ENCODE measurements at regions not wholly inside any gene's neighbourhood (a gene's known extent, or its start where the extent isn't known, plus 50 kb on each side); places are given as distances from the start of the nearest gene placed in this dataset.

- Histone ChIP-seq H3K9me2 (ENCODE audit: low read depth, low read length) (no peaks in the 10 kb centered on the region), H3K36me3 (ENCODE audit: insufficient read depth, low read length) (no peaks in the 10 kb centered on the region), H3K27me3 (ENCODE audit: insufficient read depth, low read length) (no peaks in the 10 kb centered on the region), H3K79me2 (ENCODE audit: insufficient read depth, low read length) (no peaks in the 10 kb centered on the region), H3K9ac (ENCODE audit: low read length) (no peak overlapping the region), H3K27ac (ENCODE audit: low read depth, low read length, poor library complexity, severe bottlenecking) (no peak overlapping the region), H3K9me3 (ENCODE audit: low read length) (no peaks in the 10 kb centered on the region), H3K4me1 (ENCODE audit: insufficient read depth, low read length, severe bottlenecking) (no peaks in the 10 kb centered on the region), H3F3A (ENCODE audit: insufficient read depth, low read length) (no peaks in the 10 kb centered on the region), H4K20me1 (ENCODE audit: insufficient read depth, low read length) (no peaks in the 10 kb centered on the region), H3K4me2 (ENCODE audit: low read length) (no peak overlapping the region), H2AFZ (ENCODE audit: low read length) (no peak overlapping the region), H3K4me3 (ENCODE audit: low read depth, low read length, poor library complexity, severe bottlenecking) (no peak overlapping the region)
- TF ChIP-seq EZH2 (IDR thresholded peaks at IDR 0.05; ENCODE audit: borderline replicate concordance, low read length) (no peak), CTCF (IDR thresholded peaks at IDR 0.05; ENCODE audit: low read length) (no peak)
Observed at GRCh38 chr5:145157841-145158240, 677.3 kb downstream of the PRELID2 start.

- Histone ChIP-seq H3K9ac (ENCODE audit: low read length) (no peak overlapping the region), H3F3A (ENCODE audit: insufficient read depth, low read length) (no peaks in the 10 kb centered on the region), H3K36me3 (ENCODE audit: insufficient read depth, low read length) (no peaks in the 10 kb centered on the region), H3K9me3 (ENCODE audit: low read length) (no peaks in the 10 kb centered on the region), H3K27me3 (ENCODE audit: insufficient read depth, low read length) (no peaks in the 10 kb centered on the region), H2AFZ (ENCODE audit: low read length) (no peak overlapping the region), H3K27ac (ENCODE audit: low read depth, low read length, poor library complexity, severe bottlenecking) (no peak overlapping the region), H4K20me1 (ENCODE audit: insufficient read depth, low read length) (no peaks in the 10 kb centered on the region), H3K4me1 (ENCODE audit: insufficient read depth, low read length, severe bottlenecking) (no peaks in the 10 kb centered on the region), H3K79me2 (ENCODE audit: insufficient read depth, low read length) (no peaks in the 10 kb centered on the region), H3K4me3 (ENCODE audit: low read depth, low read length, poor library complexity, severe bottlenecking) (no peak overlapping the region), H3K9me2 (ENCODE audit: low read depth, low read length) (no peaks in the 10 kb centered on the region), H3K4me2 (ENCODE audit: low read length) (no peak overlapping the region)
- no peak for TF ChIP-seq EZH2 (IDR thresholded peaks at IDR 0.05; ENCODE audit: borderline replicate concordance, low read length)
- no peak for TF ChIP-seq CTCF (IDR thresholded peaks at IDR 0.05; ENCODE audit: low read length)
Observed at GRCh38 chr5:145141534-145141933, 693.6 kb downstream of the PRELID2 start.

- H3K27ac ChIP-seq (ENCODE audit: low read depth, low read length, poor library complexity, severe bottlenecking) = no peak overlapping the region
- H3F3A ChIP-seq (ENCODE audit: insufficient read depth, low read length) = no peaks in the 10 kb centered on the region
- no peak overlapping the region for H3K4me3 ChIP-seq (ENCODE audit: low read depth, low read length, poor library complexity, severe bottlenecking)
- no peaks in the 10 kb centered on the region for H3K4me1 ChIP-seq (ENCODE audit: insufficient read depth, low read length, severe bottlenecking)
- no peak overlapping the region for H3K4me2 ChIP-seq (ENCODE audit: low read length)
- no peaks in the 10 kb centered on the region for H3K9me2 ChIP-seq (ENCODE audit: low read depth, low read length)
- H3K9me3 ChIP-seq (ENCODE audit: low read length) = no peaks in the 10 kb centered on the region
- no peaks in the 10 kb centered on the region for H3K36me3 ChIP-seq (ENCODE audit: insufficient read depth, low read length)
- TF ChIP-seq EZH2 (IDR thresholded peaks at IDR 0.05; ENCODE audit: borderline replicate concordance, low read length) (no peak), CTCF (IDR thresholded peaks at IDR 0.05; ENCODE audit: low read length) (no peak)
- H2AFZ ChIP-seq (ENCODE audit: low read length) = no peak overlapping the region
- H3K9ac ChIP-seq (ENCODE audit: low read length) = no peak overlapping the region
- H3K27me3 ChIP-seq (ENCODE audit: insufficient read depth, low read length) = no peaks in the 10 kb centered on the region
- no peaks in the 10 kb centered on the region for H3K79me2 ChIP-seq (ENCODE audit: insufficient read depth, low read length)
- no peaks in the 10 kb centered on the region for H4K20me1 ChIP-seq (ENCODE audit: insufficient read depth, low read length)
Observed at GRCh38 chr5:145130996-145131395, 704.1 kb downstream of the PRELID2 start.

All from OCI-LY1 (cell line).